CD14-positive monocyte (primary cell): ENCODE measurements at regions not wholly inside any gene's neighbourhood (a gene's known extent, or its start where the extent isn't known, plus 50 kb on each side); places are given as distances from the start of the nearest gene placed in this dataset.

Source experiments
- DNase-seq, 3 donors: peaks; one replicate each; pipeline ENCODE4 v3.0.0-alpha.2; 2011 to 2022
- H2AFZ ChIP-seq: 2 replicates; pipeline ENCODE4 v1.6.0; 2012; ENCODE audit warnings: mild to moderate bottlenecking, low read depth, low read length, inconsistent platforms; ENCODE audit not compliant: insufficient read depth, poor library complexity, severe bottlenecking
- H3K27ac ChIP-seq, 2 donors: 1 replicate in 1 of 2; 2 replicates in 1 of 2; pipeline ENCODE4 v1.5.1; 2012 to 2013; ENCODE audit warnings: low read length in 2 of 2, control low read depth in 1 of 2, inconsistent platforms in 1 of 2, low read depth in 1 of 2, mild to moderate bottlenecking in 1 of 2
- H3K27me3 ChIP-seq, 2 donors: one replicate each; pipeline versions ENCODE4 v1.6.0 to v1.6.1; 2011 to 2013; ENCODE audit warnings: low read length in 2 of 2; ENCODE audit not compliant: control insufficient read depth in 2 of 2, insufficient read depth in 2 of 2
- H3K36me3 ChIP-seq, 2 donors: replicated peaks in 1 of 2; 1 replicate in 1 of 2; 2 replicates in 1 of 2; pipeline versions ENCODE4 v1.5.1 to v1.6.1; 2012 to 2013; ENCODE audit warnings: low read length in 2 of 2, control low read depth in 1 of 2, inconsistent platforms in 1 of 2, mild to moderate bottlenecking in 1 of 2; ENCODE audit not compliant: insufficient read depth in 2 of 2, control insufficient read depth in 1 of 2
- H3K4me1 ChIP-seq, 2 donors: 1 replicate in 1 of 2; 2 replicates in 1 of 2; pipeline versions ENCODE4 v1.5.1 to v1.6.1; 2012 to 2013; ENCODE audit warnings: low read length in 2 of 2, control low read depth in 1 of 2, inconsistent platforms in 1 of 2, mild to moderate bottlenecking in 1 of 2, moderate library complexity in 1 of 2; ENCODE audit not compliant: insufficient read depth in 2 of 2, control insufficient read depth in 1 of 2
- H3K4me2 ChIP-seq: replicated peaks from 2 replicates; pipeline ENCODE3; 2012; ENCODE audit warnings: low read length, moderate library complexity, mild to moderate bottlenecking; ENCODE audit not compliant: poor library complexity, severe bottlenecking; ENCODE audit errors: extremely low read depth
- H3K4me3 ChIP-seq, 3 experiments: fragments of 200-600 bp in 1 of 3; sonication (generic) in 1 of 3; replicated peaks in 1 of 3; 1 replicate in 2 of 3; 2 replicates in 1 of 3; pipeline ENCODE4 v1.5.1; 2011 to 2013; ENCODE audit warnings: low read length in 3 of 3, mild to moderate bottlenecking in 3 of 3, control low read depth in 2 of 3, low read depth in 2 of 3, inconsistent platforms in 1 of 3, moderate library complexity in 1 of 3
- H3K79me2 ChIP-seq: 2 replicates; pipeline ENCODE4 v1.6.0; 2012; ENCODE audit warnings: mild to moderate bottlenecking, control low read depth, inconsistent platforms, low read length, moderate library complexity; ENCODE audit not compliant: insufficient read depth
- H3K9ac ChIP-seq: 2 replicates; pipeline ENCODE4 v1.6.0; 2017; ENCODE audit warnings: low read length, mild to moderate bottlenecking; ENCODE audit not compliant: insufficient read depth, poor library complexity, severe bottlenecking
- H3K9me3 ChIP-seq, 2 donors: replicated peaks in 1 of 2; 1 replicate in 1 of 2; 2 replicates in 1 of 2; pipeline versions ENCODE4 v1.5.1 to v1.6.1; 2012 to 2013; ENCODE audit warnings: low read length in 2 of 2, control low read depth in 1 of 2; ENCODE audit not compliant: control insufficient read depth in 1 of 2, insufficient read depth in 1 of 2
- H4K20me1 ChIP-seq: 2 replicates; pipeline ENCODE4 v1.6.0; 2012; ENCODE audit warnings: mild to moderate bottlenecking, low read length, control low read depth, moderate library complexity; ENCODE audit not compliant: insufficient read depth
- H3K27ac Mint-ChIP-seq, 7 donors: one replicate each; pipeline ENCODE4 v1.8.0; 2020; ENCODE audit warnings: mild to moderate bottlenecking in 7 of 7, mixed read lengths in 7 of 7, moderate library complexity in 6 of 7, inconsistent platforms in 2 of 7
- H3K27me3 Mint-ChIP-seq, 3 donors: one replicate each; pipeline ENCODE4 v1.8.0; 2021 to 2022; ENCODE audit warnings: low read depth in 3 of 3, mild to moderate bottlenecking in 3 of 3, mixed read lengths in 3 of 3, moderate library complexity in 3 of 3, inconsistent platforms in 1 of 3
- H3K36me3 Mint-ChIP-seq, 2 donors: one replicate each; pipeline ENCODE4 v1.8.0; 2020; ENCODE audit warnings: mixed read lengths in 2 of 2, inconsistent platforms in 1 of 2, mild to moderate bottlenecking in 1 of 2
- H3K4me1 Mint-ChIP-seq: one replicate; pipeline ENCODE4 v1.8.0; 2020; ENCODE audit warnings: mild to moderate bottlenecking, mixed read lengths
- H3K4me3 Mint-ChIP-seq, 2 donors: one replicate each; pipeline ENCODE4 v1.8.0; 2020; ENCODE audit warnings: mild to moderate bottlenecking in 2 of 2, mixed read lengths in 2 of 2, moderate library complexity in 1 of 2
- H3K9me3 Mint-ChIP-seq, 7 donors: one replicate each; pipeline ENCODE4 v1.8.0; 2020 to 2022; ENCODE audit warnings: mixed read lengths in 7 of 7, mild to moderate bottlenecking in 6 of 7, moderate library complexity in 6 of 7, inconsistent platforms in 2 of 7
- CTCF ChIP-seq: fragments of 200-600 bp; IDR thresholded peaks from one replicate; pipeline ENCODE4 v1.8.0; 2022; ENCODE audit warnings: antibody characterized with exemption, mild to moderate bottlenecking
- WGBS: methylation state at CpG from one replicate; pipeline ENCODE4 v1.1.5; 2013; ENCODE audit warnings: missing lambda C conversion rate; ENCODE audit not compliant: insufficient coverage; 5-methylcytosine and 5-hydroxymethylcytosine counted together
- intact Hi-C, 2 donors: fragments of 100-400 bp; cut with micrococcal nuclease; formaldehyde crosslinking; loops; one replicate each; pipeline versions ENCODE4 v1.15.0 to v1.15.1; 2023

- 81% methylated on average over 2 of the region's 6 CpGs for WGBS
- H3K4me1 ChIP-seq = no peaks in the 10 kb centered on the region
- H3K27ac ChIP-seq = no peak overlapping the region
- no peaks in the 10 kb centered on the region for H3K36me3 Mint-ChIP-seq
- no peaks in the 10 kb centered on the region for H3K79me2 ChIP-seq
- DNase-seq = no peak
- intact Hi-C loops = no loop called here
- no peak overlapping the region for H2AFZ ChIP-seq
- no peaks in the 10 kb centered on the region for H3K36me3 ChIP-seq
- H3K27me3 ChIP-seq = no peaks in the 10 kb centered on the region
- no peaks in the 10 kb centered on the region for H3K27me3 Mint-ChIP-seq
- TF ChIP-seq CTCF = no peak
- H3K9me3 Mint-ChIP-seq = no peaks in the 10 kb centered on the region
- no peaks in the 10 kb centered on the region for H3K4me1 Mint-ChIP-seq
- no peak overlapping the region for H3K27ac Mint-ChIP-seq
- H3K9ac ChIP-seq = no peak overlapping the region
- H3K4me3 Mint-ChIP-seq = no peak overlapping the region
- no peak overlapping the region for H3K4me3 ChIP-seq
- H3K4me2 ChIP-seq = no peak overlapping the region
- peaks cover 0 to 3% of the 10 kb centered on the region in 2 donors for H3K9me3 ChIP-seq
- no peaks in the 10 kb centered on the region for H4K20me1 ChIP-seq
Measured at GRCh38 chr4:57989430-57989829, 879.2 kb upstream of the IGFBP7 start.

GRCh38 chr4:57985161-57985560 lies 875.0 kb upstream of the IGFBP7 start:
- Mint-ChIP-seq H3K27ac (no peak overlapping the region), H3K4me1 (no peaks in the 10 kb centered on the region), H3K9me3 (no peaks in the 10 kb centered on the region), H3K27me3 (no peaks in the 10 kb centered on the region), H3K36me3 (no peaks in the 10 kb centered on the region), H3K4me3 (no peak overlapping the region)
- no peak for DNase-seq
- Histone ChIP-seq H3K4me2 (no peak overlapping the region), H3K79me2 (no peaks in the 10 kb centered on the region), H4K20me1 (no peaks in the 10 kb centered on the region), H3K36me3 (no peaks in the 10 kb centered on the region), H3K9me3 (peaks cover 0 to 3% of the 10 kb centered on the region in 2 donors), H3K4me3 (no peak overlapping the region), H2AFZ (no peak overlapping the region), H3K4me1 (no peaks in the 10 kb centered on the region), H3K27ac (no peak overlapping the region), H3K27me3 (no peaks in the 10 kb centered on the region), H3K9ac (no peak overlapping the region)
- intact Hi-C loops = no loop called here
- TF ChIP-seq CTCF = no peak
